HUES48 (cell line): ENCODE measurements at regions not wholly inside any gene's neighbourhood (a gene's known extent, or its start where the extent isn't known, plus 50 kb on each side); places are given as distances from the start of the nearest gene placed in this dataset.

Source experiments
- H3K27ac ChIP-seq: one replicate; pipeline ENCODE4 v1.7.0; 2013; ENCODE audit warnings: low read depth, low read length, inconsistent platforms
- H3K27me3 ChIP-seq: 2 replicates; pipeline ENCODE4 v1.6.1; 2013; ENCODE audit warnings: mild to moderate bottlenecking, low read length; ENCODE audit not compliant: control insufficient read depth, insufficient read depth
- H3K36me3 ChIP-seq: 2 replicates; pipeline ENCODE4 v1.6.1; 2013; ENCODE audit warnings: low read length; ENCODE audit not compliant: control insufficient read depth, insufficient read depth
- H3K4me1 ChIP-seq: 2 replicates; pipeline ENCODE4 v1.6.1; 2013; ENCODE audit warnings: mild to moderate bottlenecking, low read length; ENCODE audit not compliant: control insufficient read depth, insufficient read depth
- H3K4me3 ChIP-seq: 2 replicates; pipeline ENCODE4 v1.5.1; 2013; ENCODE audit warnings: mild to moderate bottlenecking, low read depth, low read length
- H3K9ac ChIP-seq: 2 replicates; pipeline ENCODE4 v1.6.1; 2013; ENCODE audit warnings: mild to moderate bottlenecking, low read depth, low read length, moderate library complexity
- H3K9me3 ChIP-seq: 2 replicates; pipeline ENCODE4 v1.6.1; 2013; ENCODE audit warnings: low read length; ENCODE audit not compliant: control insufficient read depth, insufficient read depth

DNA sequence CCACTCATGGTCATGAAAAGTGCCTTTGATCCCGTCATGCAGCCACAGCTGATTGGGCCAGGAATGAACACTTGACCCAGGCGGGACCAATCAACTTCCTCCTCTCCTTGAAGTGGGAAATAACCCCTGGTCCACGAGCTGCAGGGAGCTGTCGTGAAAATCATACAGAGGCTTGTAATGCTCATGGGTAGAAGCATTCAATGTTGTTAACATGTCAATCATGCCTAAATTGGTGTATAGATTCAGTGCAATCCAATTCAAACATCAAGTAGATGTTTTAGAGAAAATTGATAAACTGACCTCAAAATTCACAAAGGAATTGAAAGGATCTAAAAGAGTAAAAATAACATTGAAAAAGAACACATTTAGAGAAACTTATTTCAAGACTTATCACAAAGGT is 1019.0 kb upstream of the TMEM132C start:
- no peaks in the 10 kb centered on the region for H3K27me3 ChIP-seq
- H3K4me1 ChIP-seq = no peaks in the 10 kb centered on the region
- H3K27ac ChIP-seq = no peak overlapping the region
- H3K36me3 ChIP-seq = no peaks in the 10 kb centered on the region
- H3K4me3 ChIP-seq = no peak overlapping the region
- H3K9me3 ChIP-seq = no peaks in the 10 kb centered on the region
- H3K9ac ChIP-seq = no peak overlapping the region

DNA sequence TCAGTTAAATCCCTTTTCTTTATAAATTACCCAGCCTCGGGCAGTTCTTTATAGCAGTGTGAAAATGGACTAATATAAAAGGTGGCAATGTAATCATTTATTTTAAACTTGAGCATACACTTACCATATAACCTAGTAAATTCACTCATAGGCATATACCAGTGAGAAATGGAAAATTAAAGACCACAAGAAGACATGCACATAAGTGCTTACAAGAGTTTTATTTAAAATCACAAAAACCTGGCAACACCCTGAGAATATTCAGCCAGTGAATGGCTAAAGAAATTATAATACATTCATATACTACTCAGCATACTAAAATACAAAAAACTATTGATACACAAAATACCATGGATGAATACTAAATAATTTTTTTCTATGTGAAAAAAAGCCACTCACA is 1017.5 kb upstream of the TMEM132C start:
- Histone ChIP-seq H3K9ac (no peak overlapping the region), H3K9me3 (no peaks in the 10 kb centered on the region), H3K4me3 (no peak overlapping the region), H3K36me3 (no peaks in the 10 kb centered on the region), H3K27ac (no peak overlapping the region), H3K4me1 (no peaks in the 10 kb centered on the region), H3K27me3 (no peaks in the 10 kb centered on the region)

DNA sequence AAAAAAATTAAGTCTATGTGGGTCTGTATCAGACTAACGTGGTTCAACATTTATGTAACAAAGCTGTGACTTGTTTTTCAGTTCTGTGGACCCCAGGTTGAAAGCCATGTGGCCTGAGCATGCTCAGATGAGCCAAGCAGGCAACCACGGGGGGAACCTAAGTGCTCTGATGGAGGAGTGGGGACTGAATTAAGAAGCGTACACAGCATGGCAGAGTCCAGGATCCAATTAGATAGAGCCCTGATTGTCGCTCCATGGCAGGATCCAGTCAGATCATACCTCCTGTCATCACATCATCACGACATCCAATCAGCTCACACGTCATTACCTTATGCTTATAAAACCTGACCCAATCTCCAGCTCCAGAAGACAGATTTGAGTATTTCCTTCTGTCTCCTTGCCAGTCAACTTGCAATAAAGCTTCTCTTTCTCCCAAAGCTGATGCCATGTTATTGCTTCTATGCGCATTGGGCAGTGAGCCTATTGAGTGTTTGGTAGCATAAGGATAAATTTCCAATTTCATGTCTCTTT is 1013.1 kb upstream of the TMEM132C start:
- no peak overlapping the region for H3K4me3 ChIP-seq
- H3K27ac ChIP-seq = no peak overlapping the region
- no peaks in the 10 kb centered on the region for H3K27me3 ChIP-seq
- no peaks in the 10 kb centered on the region for H3K4me1 ChIP-seq
- H3K9me3 ChIP-seq = no peaks in the 10 kb centered on the region
- no peaks in the 10 kb centered on the region for H3K36me3 ChIP-seq
- H3K9ac ChIP-seq = no peak overlapping the region

DNA sequence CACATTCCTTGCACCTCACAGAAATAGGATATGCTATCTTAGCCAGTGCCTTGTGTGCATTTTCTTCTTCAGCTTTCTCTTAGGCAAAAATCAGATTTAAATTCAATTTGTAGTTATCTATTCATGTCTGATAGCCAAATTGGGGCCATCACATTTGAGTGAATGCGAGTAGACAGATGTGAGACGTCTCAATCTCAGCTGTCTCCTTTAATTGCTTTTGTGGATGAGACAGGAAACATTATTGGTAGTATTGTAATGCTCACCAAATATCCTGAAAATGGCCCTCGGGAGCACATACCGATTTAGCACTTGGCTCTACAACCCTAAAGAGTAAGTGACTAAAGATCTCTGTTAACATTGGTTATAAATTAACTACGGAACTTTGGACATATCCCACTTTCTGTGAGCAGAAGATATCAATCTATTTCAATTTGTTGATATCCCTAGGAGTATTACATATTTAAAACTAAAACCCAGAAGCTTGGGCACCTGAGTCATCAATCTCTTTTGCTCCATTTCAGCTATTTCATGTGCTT is 1012.5 kb upstream of the TMEM132C start:
- Histone ChIP-seq H3K4me3 (no peak overlapping the region), H3K27ac (no peak overlapping the region), H3K27me3 (no peaks in the 10 kb centered on the region), H3K4me1 (no peaks in the 10 kb centered on the region), H3K9ac (no peak overlapping the region), H3K36me3 (no peaks in the 10 kb centered on the region), H3K9me3 (no peaks in the 10 kb centered on the region)

DNA sequence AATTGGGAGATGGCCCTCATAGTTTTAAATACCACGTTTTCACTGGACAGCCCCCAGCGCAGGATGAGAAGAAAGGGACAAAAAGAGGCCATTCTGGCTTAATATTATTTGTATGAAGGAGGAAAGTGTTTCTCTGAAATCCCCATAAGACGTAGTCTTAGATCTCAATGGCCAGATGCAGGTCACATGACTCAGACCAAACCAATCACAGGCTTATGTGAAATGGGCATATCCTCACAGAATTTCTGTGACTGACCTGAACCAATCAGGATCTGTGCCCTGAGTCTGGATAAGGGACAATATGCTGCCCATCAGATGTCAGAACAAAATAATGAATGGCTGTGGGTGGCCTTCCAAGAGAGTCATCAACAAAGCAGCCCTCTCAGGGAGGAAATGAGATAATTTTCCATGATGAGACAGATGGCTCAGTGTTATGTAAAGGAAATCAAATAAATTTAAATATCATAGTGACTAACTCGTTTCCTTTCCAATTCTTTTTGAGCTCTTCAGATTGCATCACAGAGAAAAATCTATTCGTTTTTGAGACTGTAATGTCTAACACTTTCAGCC is 1009.5 kb upstream of the TMEM132C start:
- H3K27ac ChIP-seq = no peak overlapping the region
- H3K9ac ChIP-seq = no peak overlapping the region
- no peaks in the 10 kb centered on the region for H3K27me3 ChIP-seq
- H3K36me3 ChIP-seq = no peaks in the 10 kb centered on the region
- no peak overlapping the region for H3K4me3 ChIP-seq
- H3K9me3 ChIP-seq = no peaks in the 10 kb centered on the region; the same call in none of the 2 replicates
- H3K4me1 ChIP-seq = no peaks in the 10 kb centered on the region

DNA sequence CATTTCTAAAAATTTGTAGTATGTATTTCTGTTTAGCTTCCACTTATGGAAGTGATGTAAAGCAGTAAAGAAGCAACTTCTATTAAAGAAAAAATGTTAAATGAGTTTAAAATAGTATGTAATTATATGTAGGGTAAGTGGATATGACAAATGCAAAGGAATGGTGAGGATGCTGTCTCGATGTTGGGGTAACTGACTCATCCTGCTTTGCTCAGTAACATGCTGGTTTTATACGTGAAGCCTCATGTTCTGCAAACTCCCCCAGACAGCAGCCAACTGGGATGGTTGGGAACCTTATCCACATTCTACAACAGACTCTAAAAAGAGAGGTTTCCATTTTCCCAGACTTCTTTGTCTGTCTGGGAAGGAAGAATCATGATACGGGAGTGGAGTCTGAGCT is 1006.4 kb upstream of the TMEM132C start:
- H3K9ac ChIP-seq = no peak overlapping the region
- H3K27ac ChIP-seq = no peak overlapping the region
- no peaks in the 10 kb centered on the region for H3K36me3 ChIP-seq
- no peak overlapping the region for H3K4me3 ChIP-seq
- H3K4me1 ChIP-seq = no peaks in the 10 kb centered on the region
- H3K9me3 ChIP-seq = no peaks in the 10 kb centered on the region; the same call in none of the 2 replicates
- no peaks in the 10 kb centered on the region for H3K27me3 ChIP-seq

DNA sequence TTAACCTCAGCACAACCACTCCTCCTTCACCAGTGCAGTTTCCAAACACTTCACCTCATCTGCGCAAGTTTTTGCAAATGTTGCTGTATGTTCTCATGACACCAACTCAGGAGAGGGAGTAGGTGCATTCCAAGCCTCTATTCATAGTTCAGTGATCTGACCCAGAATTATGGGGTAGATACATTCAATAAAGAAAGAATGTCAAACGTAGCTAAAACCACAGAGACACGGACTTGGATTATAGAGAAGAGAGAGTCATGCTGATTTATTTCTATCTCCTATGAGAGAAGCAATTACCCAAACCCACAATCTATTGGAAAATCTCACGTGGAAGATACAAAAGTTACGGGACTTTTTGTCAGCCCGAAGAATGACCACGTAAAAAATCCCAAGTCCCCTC is 1006.0 kb upstream of the TMEM132C start:
- Histone ChIP-seq H3K4me3 (no peak overlapping the region), H3K27me3 (no peaks in the 10 kb centered on the region), H3K36me3 (no peaks in the 10 kb centered on the region), H3K4me1 (no peaks in the 10 kb centered on the region), H3K9ac (no peak overlapping the region), H3K27ac (no peak overlapping the region), H3K9me3 (no peaks in the 10 kb centered on the region; the same call in none of the 2 replicates)

DNA sequence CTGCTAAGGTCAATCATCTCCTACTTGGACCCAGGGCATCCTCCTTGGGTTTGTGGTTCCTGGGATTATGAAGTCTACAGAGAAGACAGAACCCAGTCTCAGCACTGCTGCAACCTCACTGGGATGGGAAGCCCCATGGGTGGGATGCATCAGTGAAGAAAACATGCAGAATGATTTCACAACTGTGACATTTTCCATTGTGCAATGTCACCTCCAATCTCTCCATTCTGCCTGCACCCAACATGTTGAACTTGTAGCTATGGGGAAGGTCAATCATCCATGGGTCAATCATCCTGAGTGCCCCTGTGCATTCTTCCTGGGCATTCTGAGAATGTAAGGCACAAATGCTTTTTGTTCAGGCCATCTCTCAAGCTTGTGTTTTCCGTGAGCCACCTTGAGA is 1004.4 kb upstream of the TMEM132C start:
- H3K27ac ChIP-seq = no peak overlapping the region
- no peaks in the 10 kb centered on the region for H3K27me3 ChIP-seq
- no peaks in the 10 kb centered on the region; the same call in none of the 2 replicates for H3K9me3 ChIP-seq
- H3K4me3 ChIP-seq = no peak overlapping the region
- no peak overlapping the region for H3K9ac ChIP-seq
- no peaks in the 10 kb centered on the region for H3K36me3 ChIP-seq
- no peaks in the 10 kb centered on the region for H3K4me1 ChIP-seq

DNA sequence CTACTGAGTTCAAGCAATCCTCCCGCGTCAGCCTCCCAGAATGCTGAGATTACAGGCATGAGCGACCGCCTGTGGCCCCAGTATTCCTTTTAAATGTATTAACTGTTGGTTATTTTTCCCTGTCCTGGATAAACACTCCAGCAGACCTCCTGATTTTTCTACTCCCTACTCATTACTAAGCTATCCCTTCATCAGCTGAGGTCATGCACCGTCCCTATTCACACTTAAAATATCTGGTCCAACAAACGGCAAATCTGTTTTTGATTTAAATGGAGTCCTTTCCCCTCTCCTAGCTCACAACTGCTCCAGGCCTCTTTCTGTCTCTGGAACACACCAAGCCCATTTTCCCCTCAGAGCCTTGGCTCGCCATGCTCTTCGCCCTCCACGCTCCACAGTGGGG is 1003.3 kb upstream of the TMEM132C start:
- no peak overlapping the region for H3K4me3 ChIP-seq
- no peaks in the 10 kb centered on the region; the same call in none of the 2 replicates for H3K9me3 ChIP-seq
- no peaks in the 10 kb centered on the region for H3K36me3 ChIP-seq
- H3K27me3 ChIP-seq = no peaks in the 10 kb centered on the region
- no peak overlapping the region for H3K27ac ChIP-seq
- no peak overlapping the region for H3K9ac ChIP-seq
- H3K4me1 ChIP-seq = no peaks in the 10 kb centered on the region

DNA sequence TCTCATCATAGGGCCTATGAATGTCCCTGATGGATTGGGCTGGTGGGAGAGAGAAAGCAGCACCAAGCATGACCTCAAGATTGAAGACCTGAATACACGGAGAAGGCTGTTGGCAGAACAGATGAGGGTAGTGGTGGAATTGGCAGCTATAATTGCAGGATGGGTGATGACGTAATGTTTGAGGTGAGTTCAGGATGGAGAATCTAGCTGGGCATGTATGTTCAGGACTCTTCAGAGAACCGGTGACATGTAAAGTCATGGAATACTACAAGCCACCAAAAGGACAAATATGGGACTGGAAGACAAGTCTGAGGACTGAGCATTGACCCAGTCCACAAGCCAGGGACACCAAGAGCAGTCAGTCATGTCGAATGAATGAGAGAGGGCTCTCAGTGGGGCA is 999.8 kb upstream of the TMEM132C start:
- Histone ChIP-seq H3K27me3 (no peaks in the 10 kb centered on the region), H3K4me3 (no peak overlapping the region), H3K4me1 (no peaks in the 10 kb centered on the region), H3K27ac (no peak overlapping the region), H3K9me3 (no peaks in the 10 kb centered on the region), H3K36me3 (no peaks in the 10 kb centered on the region), H3K9ac (no peak overlapping the region)

DNA sequence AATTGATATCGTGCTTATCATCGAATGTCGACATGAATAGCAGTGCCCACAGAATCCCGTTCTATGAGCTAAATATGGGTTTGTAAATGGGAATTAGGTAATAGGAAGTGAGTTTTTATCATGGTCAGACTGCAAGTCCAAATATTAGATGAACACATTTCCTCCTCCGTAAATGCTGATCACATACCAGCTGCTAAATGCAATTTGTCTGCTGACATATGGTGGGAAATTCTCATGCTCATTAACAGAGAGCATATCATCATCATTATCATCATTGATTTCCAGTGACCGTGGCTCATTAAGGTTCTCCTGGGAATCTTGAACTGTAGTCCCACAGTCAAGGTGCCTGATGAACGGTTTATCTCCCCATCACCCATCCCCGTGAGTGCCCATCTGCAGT is 998.8 kb upstream of the TMEM132C start:
- Histone ChIP-seq H3K4me3 (no peak overlapping the region), H3K27me3 (no peaks in the 10 kb centered on the region), H3K36me3 (no peaks in the 10 kb centered on the region), H3K4me1 (no peaks in the 10 kb centered on the region), H3K9me3 (no peaks in the 10 kb centered on the region), H3K9ac (no peak overlapping the region), H3K27ac (no peak overlapping the region)
